Fibroblast of skin of right biceps (primary cell): ENCODE measurements at regions not wholly inside any gene's neighbourhood (a gene's known extent, or its start where the extent isn't known, plus 50 kb on each side); places are given as distances from the start of the nearest gene placed in this dataset.
A peak's percentile ranks its signal among the peaks of the same experiment; 100 is the strongest.

Experiments
- DNase-seq: peaks from one replicate; pipeline ENCODE4 v3.0.0-alpha.2; 2013

DNA sequence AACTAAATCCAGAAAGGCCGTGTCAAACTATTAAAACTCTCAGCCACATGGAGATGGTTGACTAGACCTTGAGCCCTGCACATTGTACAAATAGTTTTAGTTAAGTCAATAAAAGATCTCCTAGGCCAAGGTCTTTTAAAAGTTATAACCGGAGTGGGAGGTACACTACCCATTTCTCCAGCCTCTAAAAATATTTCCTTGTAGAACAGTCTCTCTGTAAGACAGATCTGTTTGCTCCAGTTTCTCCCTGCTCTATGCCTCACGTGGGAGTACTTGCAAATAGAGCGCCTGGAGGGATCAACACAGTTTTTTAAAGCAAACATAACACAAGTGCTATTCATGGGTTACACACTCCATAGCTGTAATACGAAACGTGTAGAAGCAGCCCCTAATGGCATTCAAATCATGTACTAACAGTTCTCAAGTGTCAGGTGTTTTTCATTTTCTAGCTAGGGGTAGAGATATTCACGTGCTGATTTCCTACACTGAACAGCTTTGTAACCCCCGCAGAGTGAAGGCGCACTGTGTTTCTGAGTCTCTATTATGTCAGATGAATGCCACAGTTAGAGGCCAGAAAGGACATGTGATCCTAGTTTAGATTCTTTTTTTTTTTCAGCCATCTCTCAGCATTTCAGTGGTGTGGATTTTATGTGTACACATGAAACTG is 703.4 kb upstream of the GRAMD2B start:
- peak; percentile 27 for DNase-seq

DNA sequence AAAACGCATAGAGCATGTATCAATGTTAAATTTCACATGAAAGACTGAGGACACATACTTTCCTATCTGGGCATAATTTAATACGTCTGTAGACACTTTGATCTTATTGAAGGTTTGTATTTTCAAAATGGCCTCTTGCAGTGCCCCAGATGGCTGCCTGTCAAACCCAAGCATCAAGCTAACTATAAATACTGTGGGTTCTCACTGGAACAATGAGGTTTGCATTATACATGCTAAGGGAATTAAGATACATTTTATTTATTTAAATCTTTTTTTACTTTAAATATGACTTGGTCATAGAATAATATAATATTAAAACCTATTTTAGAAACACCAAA is 702.9 kb upstream of the GRAMD2B start:
- DNase-seq: no peak

DNA sequence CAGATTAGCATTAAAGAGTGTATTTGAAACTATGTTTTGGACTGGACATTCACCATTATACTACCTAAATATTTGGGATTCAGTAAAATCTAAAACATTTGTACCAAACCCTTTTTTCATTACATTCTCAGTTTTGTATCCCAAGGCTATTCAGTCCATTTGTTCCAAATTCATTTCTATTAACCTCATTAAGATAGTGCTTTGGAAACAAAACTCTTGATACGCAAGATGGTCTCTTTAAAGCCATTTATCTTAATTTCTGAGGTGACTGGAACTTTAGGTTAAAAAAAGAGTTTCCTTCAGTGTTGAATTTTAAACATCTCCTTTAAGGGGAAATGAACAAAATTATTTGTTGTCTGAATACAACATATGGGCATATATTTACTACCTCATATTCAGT is 702.5 kb upstream of the GRAMD2B start:
- DNase-seq: no peak

DNA sequence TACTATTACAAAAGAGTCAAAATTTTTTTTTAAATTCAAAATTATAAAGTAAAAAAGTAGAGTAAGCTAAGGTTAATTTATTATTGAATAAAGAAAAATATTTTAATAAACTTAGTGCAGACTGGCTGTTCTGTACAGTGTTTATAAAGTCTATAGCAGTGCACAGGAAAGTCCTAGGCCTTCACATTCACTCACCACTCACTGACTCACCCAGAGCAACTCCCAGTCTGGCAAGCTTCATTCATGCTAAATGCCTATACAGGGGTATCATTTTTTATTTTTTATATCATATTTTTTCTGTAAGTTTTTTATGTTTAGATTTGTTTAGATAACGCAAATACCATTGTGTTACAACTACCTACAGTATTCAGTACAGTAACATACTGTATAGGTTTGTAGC is 700.7 kb upstream of the GRAMD2B start:
- DNase-seq: peak; percentile 15

DNA sequence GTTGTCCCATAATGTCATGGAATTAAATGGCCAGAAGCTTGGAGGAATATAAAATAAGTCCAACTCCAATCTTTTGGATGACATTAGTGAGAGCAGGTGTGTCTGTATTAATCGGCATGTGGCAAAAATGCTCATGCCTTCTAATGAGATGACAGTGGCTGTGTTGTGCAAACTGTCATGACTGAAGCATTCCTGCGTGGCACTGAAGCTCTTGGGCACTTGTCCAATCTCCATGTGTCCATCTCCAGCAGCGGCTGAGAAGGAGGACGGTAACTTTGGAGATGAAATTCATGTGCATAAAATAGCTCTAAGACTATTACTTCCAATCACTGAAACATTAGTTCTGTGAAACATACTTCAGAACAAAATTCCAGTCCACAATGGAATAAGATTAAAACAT is 697.5 kb upstream of the GRAMD2B start:
- DNase-seq: no peak

DNA sequence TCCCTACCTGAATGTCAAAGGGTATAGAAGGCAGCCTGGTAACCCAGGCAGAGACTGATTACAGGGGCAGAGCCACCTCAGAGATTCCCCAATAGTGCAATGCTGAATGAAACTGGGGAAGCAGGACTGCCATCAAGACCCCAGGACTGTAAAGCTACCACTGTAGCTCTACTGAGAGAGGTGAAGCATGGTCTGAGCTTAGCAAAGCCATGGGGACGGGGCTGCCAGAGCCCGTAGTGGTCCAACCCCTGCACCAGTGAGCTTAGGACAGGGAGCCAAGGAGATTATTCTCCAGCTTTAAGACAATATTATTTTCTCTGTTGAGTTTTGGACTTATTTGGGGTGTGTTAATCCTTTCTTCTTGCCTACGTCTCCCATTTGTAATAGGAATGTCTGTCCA is 679.3 kb upstream of the GRAMD2B start:
- no peak for DNase-seq

DNA sequence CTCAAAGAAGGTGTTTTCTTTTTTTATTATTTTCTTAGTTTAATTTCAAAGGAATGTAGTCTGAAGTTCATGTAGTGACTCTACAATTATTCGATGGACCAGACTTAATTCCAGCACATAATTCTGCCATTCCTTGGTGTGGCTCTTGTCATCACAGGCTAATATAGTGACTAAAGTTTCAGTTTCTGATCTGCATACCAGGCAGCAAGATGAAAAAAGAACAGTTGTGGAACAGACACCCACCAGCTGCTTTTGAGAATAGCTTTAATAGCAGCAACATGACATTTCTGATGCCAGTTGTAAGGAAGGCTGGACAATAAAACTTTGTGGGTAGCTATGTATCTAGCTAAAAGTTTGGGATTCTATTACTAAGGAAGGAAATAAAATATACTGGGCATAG is 676.3 kb upstream of the GRAMD2B start:
- no peak for DNase-seq

DNA sequence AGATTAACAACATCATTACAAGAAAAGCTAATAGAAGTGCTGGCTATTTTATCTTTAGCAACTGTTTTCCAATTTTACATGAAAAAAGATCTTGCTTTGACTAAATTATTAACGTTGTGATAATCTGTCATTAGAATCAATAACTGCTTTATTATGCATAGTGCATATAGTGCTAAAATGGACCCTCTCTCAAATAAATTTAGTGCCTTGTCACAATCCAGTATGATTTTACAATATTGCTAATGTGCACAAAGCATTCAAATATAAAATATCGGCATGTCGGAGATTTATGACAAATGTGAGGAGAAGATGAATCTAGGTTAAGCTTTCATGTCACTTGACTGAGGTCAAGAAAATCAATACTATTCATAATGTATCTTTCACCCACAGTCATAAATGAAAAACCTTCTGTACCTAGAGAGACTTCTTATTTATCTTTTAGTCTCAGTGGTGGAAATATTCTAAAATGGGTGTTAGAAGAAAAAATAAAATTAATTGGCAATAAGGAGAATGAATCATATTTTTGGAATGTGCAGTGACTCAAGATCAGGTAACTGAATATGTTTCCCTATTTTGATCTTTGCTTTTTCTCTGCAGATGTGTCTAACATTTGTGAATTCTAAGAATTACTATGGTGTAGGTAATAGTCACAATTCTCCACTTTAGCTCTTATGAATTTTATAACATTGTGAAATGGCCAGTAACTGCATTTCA is 672.9 kb upstream of the GRAMD2B start:
- DNase-seq: no peak

DNA sequence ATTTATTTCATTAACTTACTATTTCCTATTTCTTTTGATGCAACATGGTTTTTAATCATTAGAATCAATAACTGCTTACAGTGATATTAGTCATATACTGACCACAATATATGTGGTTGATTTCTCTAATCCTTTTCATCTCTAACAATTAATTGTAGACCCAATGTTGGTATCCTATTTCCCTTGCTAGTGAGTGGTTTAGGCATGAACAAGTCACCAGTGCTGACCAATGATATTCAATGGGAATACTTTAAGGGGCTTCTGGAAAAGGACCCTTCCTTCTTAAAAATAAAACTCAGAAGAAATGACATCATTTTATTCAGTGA is 672.4 kb upstream of the GRAMD2B start:
- no peak for DNase-seq

DNA sequence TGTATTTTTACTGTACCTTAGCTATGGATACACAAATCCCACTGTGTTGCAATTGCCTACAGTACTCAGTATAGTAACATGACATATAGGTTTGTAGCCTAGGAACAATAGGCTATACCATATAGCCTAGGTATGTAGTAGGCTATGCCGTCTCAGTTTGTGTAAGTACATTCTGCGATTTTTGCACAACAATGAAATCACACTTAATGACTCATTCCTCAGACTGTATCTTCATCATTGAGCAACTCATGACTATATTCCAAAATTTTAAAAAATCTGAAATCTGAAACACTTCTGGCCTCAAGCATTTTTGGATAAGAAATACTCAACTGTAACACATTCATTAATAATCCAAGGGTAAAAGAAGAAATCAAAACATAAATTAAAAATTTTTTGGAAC is 666.8 kb upstream of the GRAMD2B start:
- DNase-seq: peak; percentile 5

DNA sequence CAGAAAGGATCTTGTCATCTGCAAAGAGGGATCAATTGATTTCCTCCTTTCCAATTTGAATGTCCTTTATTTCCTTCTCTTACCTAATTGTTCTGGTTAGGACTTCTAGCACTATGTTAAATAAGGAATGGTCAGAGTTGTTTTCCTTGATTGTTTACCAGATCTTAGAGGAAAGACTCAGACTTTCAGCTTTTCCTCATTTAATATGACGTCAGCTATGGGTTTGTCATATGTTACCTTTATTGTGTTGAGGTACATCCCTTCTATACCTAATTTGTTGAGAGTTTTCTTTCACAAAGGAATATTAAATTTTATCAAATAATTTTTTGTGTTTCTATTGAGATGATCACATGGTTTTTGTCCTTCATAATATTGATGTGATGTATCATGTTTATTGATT is 656.5 kb upstream of the GRAMD2B start:
- no peak for DNase-seq

DNA sequence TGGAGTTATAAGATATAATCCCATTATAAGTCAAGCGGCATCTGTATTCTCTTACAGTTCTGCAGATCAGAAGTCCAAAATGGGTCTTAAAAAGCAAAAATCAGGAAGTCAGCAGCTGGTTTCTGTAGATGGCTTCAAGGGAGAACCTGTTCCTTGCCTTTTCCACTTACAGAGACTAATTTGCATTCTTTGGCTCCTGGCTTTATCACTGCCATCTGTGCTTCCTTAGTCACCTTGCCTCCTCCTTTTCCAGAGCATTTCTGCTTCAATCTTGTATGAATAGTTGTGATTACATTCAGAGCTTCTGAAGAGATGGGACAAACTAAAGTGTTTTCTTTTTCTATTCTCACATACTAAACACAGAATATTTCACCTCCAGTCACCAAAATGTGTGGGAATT is 647.3 kb upstream of the GRAMD2B start:
- DNase-seq: no peak

DNA sequence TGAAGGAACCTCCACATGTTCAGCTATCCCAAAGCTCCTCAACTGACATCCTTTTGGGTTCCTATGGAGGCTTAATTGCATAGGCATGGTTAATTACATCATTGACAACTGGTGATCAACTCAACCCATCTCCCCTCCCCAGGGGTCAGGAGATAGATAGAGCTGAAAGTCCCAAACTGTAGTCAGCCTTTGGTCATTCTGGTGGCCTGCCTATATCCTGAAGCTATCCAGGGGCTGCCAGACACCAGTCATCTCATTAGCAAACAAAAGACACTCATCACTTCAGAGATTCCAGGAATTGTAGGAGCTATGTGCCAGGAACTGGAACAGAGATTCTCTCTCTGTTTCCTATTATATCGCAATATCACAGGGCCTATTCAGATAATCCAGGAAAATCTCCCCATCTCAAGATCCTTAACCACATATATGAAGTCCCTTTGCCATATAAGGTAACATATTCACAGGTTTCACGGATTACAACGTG is 646.5 kb upstream of the GRAMD2B start:
- DNase-seq: no peak

DNA sequence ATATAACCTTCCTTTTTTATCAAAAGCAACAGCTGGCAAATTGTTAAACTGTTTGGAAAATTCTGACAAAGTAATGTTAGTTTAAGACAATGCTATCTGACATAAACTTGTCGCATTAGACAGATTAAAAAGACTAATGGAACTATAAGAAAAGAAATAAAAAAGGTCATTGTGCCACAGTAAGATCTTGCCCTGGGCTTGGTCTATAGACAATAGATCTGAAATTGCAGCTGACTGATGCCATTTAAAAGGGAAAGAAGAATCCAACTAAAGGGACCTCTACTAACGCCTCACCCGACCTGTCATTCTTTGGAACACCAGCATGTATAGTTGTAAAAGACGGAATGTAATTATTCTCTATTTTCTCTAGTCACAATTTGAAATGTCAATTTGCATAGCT is 644.4 kb upstream of the GRAMD2B start:
- DNase-seq: no peak

DNA sequence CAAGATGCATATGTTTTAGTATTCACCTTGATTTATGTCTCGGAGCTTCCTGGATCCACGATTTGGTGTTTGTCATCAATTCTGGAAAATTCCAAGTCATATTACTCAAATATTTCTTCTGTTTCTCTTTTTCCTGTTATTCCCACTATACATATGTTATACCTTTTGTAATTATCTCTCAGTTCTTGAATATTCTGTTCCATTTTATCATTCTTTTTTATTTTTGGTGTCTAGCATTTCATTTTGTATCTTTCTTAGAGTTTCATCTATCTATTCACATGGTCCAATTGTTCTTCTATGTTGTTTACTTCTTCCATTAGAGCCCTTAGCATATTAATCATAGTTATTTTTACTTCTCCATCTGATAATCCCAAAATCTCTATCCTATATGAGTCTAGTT is 637.8 kb upstream of the GRAMD2B start:
- DNase-seq: no peak

DNA sequence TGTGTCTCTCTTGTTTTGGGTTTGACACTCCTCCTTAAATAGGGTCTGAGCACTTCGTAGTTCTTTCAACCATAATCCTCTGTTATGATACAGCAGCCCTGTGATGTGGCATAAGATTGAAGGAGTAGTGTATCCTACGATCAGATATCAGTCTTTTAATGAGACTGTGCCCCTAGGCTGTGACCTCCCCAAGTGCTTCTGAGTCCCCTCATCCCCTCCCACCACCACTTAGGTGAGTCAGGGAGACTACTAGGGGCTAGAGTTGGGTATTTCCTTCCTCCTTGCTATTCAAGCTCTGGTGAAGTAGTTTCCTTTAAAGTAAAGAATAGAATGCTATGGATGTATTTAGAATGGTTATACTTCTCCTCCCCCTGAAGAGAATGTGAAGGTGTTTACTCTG is 637.2 kb upstream of the GRAMD2B start:
- no peak for DNase-seq

DNA sequence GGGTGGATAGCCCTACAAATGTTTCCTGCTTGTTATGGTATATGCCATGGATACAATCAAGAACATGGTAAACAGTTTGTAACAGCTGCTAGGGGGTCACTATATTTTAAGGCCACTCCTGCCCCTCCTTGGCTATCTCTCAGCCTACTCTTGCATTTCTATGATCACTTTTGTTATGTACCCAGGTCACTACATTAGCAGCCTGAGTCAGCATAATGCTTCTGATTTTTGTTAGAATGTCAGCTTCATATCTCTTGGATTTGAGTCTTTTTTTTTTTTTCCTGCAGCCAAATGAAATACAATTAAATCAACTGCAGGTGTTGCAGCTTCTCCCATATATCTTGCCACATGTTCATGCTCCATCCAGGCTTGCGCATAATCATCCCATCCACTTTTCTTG is 629.7 kb upstream of the GRAMD2B start:
- DNase-seq: no peak

DNA sequence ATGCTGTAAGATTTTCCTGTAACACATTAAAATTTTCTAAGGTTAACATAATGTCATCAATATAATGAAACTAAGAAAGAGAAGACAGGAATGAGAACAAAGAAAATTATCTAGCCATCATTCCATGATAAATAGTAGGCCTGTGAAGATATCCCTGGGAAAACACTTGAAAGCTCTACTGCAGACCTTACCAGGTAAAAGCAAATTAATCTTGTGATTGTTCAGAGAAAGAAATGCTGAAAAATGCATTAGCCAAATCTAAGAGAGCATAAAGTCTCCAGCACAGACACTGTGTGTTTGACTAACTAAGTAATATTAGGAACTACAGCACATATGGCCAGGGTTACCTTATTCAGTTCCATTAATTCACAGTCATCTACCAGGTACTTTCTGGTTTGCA is 628.3 kb upstream of the GRAMD2B start:
- DNase-seq: no peak

DNA sequence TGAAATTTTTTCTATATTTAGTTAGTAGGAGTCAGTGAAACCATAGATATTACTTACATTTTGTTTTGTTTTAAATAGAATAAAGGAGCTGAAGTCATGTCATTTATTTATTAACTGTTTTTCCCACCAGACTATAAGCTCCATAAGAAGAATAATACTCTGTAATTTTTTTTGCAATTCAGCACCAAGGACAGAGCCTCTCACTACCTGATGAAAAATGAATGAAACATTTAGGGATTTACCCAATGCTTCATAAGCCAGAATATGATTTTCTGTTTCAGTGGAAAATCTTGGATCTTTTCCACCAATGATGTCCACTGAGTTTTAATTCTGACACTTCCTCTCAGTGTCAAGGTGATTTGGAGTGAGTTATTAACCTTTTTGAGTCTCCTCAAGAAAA is 624.9 kb upstream of the GRAMD2B start:
- peak; percentile 51 for DNase-seq

DNA sequence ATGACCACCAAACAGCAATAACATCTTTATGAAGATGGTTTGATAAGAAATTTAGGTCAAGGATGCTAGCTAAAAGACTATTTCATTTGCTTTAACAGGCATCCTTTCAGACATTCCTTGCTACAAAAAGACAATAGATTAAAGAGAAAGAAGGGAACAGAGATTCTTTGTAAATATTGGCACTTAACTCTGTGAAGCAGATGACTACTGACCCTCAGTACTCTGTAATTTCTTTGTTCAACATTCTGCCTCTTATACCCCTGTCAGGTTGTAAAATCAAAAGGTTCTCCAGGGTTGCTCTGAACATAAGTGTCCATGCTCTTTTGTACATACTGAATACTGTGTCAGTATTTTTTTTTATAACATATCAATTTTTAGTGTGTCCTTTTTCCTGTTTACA is 610.6 kb upstream of the GRAMD2B start:
- DNase-seq: no peak

DNA sequence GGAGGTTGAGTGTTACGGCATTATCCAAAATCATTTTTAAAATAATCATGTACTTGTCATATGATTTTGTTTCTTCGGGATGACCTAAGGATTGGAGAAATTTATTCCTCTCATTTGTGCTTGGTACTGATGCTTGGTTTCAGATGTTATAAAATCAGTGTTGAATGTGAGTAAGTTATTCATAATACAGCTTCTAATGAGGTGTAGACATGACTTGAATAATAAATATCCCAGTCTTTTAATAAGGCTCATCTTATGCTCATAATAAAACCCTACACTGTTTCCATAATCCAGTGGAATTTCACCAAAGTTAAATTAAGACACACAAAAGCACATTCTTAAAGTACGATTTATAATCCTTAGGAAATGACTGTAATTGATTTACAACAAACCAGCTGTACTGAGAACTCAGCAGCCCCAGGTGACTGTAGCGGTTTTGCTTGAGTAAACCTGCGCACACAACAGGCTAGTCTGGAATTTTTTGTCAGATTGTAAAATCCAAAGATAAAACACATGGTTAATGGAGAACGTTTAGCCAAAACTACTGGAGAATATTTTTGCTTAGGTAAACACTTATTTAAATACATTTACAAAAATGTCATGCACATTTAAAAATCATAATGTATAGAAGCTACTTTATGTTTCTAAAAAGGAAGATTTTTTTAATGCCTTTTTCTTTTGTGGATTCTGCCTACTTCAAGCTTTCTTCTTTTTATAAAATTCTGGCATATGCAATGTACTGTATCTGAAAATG is 609.8 kb upstream of the GRAMD2B start:
- no peak for DNase-seq

DNA sequence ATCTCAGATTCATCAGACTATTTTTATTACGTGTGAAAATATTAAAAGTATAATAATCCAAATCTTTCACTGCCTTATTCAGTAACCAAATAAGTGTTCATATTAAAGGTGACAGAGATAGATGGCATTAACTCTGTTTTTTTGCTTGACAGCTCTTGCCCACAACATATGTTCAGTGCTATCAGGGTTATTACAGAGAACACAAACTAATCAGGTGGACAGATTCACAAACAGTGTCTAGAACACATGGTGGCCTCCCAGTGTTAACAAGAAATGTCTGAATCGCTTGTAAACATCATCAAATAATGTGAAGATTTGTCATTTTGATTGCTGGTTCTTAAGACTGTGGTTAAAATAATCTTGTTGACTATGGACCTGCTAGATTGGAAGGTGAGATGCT is 609.1 kb upstream of the GRAMD2B start:
- no peak for DNase-seq

DNA sequence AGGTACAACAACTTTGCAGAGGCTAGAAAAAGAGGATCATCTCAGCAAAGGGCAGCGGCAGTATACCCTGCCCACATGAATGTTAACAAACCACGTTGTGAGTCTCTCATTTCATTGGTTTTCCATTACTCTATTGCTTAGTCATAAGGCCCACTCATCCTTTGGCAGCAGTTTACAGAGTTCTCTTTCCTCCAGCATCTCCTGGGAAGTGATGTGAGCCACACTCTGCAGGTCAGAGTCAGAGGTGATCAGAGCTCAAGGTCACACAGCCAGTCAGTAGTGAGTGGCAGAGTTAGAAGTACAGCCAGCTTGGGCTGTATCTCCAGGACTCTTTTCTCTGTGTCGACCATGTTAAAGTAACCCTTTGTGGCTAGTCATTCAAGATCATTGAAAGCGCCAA is 599.6 kb upstream of the GRAMD2B start:
- DNase-seq: peak; percentile 38

DNA sequence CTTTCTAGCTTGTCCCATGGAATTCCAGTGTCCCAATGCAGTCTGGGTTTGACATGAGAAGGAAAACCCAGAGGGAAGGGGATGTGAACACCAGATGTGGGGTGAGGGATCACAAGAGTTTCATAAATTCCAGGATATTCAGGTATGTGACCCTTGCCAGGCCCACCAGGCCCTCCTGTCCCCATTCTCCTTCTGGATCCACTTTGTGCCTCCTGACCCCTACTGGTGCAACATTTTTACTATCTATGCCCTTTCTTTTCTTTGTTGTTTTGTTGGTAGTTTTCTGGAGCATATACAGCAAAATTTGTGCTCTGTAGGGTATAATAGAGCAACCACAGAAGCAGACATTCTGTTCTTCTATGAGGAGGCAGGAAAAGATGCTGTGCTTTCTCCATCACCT is 597.0 kb upstream of the GRAMD2B start:
- DNase-seq: no peak

DNA sequence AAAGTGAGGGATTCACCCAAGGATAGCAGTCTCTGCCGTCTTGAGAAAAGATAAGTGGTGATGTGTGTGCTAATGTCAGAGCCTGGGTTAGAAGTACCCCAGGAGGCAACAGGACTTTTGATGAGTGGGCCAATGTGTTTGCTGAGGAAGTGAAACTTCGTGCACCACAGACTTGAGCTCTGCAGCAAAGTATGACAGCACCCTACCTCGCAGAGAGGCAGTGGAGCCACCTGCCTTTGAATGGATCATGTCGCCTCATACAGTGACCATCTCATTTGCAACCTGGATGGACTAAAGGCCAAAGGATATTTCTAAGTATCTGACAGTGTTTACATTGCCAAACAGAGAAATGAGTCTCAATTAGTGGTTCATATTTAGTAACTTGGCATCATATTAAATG is 593.9 kb upstream of the GRAMD2B start:
- DNase-seq: no peak
